Large intestine (tissue), 3 donors: ENCODE measurements at regions not wholly inside any gene's neighbourhood (a gene's known extent, or its start where the extent isn't known, plus 50 kb on each side); places are given as distances from the start of the nearest gene placed in this dataset.

Experiments
- DNase-seq, 2 donors: peaks; one replicate each; pipeline versions ENCODE4 v3.0.0 to v3.0.0-alpha.2; 2013
- H3K27ac ChIP-seq: one replicate; pipeline ENCODE4 v1.5.1; 2013; ENCODE audit warnings: low read length
- H3K27me3 ChIP-seq: 2 replicates; pipeline ENCODE4 v1.6.1; 2013; ENCODE audit warnings: low read length; ENCODE audit not compliant: control insufficient read depth, insufficient read depth
- H3K36me3 ChIP-seq: 2 replicates; pipeline ENCODE4 v1.6.1; 2013; ENCODE audit warnings: low read length; ENCODE audit not compliant: control insufficient read depth, insufficient read depth
- H3K4me1 ChIP-seq: one replicate; pipeline ENCODE4 v1.6.1; 2013; ENCODE audit warnings: low read length; ENCODE audit not compliant: control insufficient read depth, insufficient read depth
- H3K4me3 ChIP-seq: one replicate; pipeline ENCODE4 v1.5.1; 2013; ENCODE audit warnings: low read length
- H3K9me3 ChIP-seq: one replicate; pipeline ENCODE4 v1.6.1; 2013; ENCODE audit warnings: mild to moderate bottlenecking, low read depth, low read length, moderate library complexity; ENCODE audit not compliant: control insufficient read depth
- WGBS: methylation state at CpG from one replicate; pipeline ENCODE4 v1.1.5; 2013; ENCODE audit warnings: low lambda C conversion rate; ENCODE audit not compliant: insufficient coverage; 5-methylcytosine and 5-hydroxymethylcytosine counted together

DNA sequence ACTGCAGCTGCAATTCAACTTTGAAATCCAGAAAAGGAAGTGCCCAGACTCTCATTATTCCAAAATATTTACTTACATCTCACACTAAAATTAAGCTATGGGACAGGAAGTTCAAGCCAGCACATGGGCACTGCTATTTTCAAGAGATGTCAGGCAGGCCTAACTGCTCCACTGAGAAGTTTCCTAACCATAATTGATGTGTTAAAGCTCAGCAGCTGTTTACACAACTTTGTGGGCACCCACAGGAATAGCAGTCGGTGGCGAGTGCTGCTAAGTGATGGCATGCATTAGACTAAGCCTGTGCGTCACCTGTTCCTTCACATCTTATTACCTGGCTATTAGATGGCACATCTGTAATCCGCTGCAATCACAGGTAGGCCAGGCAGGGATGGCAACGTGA lies 303.3 kb upstream of the DAB1 start:
- Histone ChIP-seq H3K9me3 (no peaks in the 10 kb centered on the region), H3K36me3 (no peaks in the 10 kb centered on the region), H3K4me1 (no peaks in the 10 kb centered on the region), H3K27ac (no peak overlapping the region), H3K27me3 (no peaks in the 10 kb centered on the region), H3K4me3 (no peak overlapping the region)
- no peak for DNase-seq
- WGBS: no CpG with 5 or more reads among the region's 5 CpGs

DNA sequence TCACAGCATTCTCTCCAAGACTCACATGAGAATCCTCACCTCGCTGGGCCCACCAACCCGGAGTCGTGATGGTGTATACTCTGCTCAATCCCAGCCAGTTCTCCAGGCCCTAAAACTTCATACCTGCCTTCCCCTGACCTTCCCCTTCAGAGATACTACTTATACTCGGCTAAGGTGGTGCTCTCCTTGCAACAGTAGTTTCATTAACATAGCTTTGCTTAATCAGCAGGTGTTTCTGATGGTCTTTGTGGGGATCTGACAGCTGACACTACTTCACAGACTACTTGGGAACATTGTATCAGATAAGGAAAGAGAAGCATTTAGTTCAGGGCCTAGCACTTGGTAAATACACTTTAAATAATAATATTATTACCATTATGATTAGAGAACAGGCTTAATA lies 301.5 kb upstream of the DAB1 start:
- Histone ChIP-seq H3K27ac (no peak overlapping the region), H3K27me3 (no peaks in the 10 kb centered on the region), H3K4me3 (no peak overlapping the region), H3K4me1 (no peaks in the 10 kb centered on the region), H3K9me3 (no peaks in the 10 kb centered on the region), H3K36me3 (no peaks in the 10 kb centered on the region)
- WGBS: no CpG with 5 or more reads among the region's 4 CpGs
- DNase-seq: no peak

GRCh38 chr1:57724535-57724934 lies 300.7 kb upstream of the DAB1 start:
- Histone ChIP-seq H3K4me1 (no peaks in the 10 kb centered on the region), H3K36me3 (no peaks in the 10 kb centered on the region), H3K27ac (no peak overlapping the region), H3K9me3 (no peaks in the 10 kb centered on the region), H3K4me3 (no peak overlapping the region), H3K27me3 (no peaks in the 10 kb centered on the region)
- WGBS: no CpG with 5 or more reads among the region's 1 CpG
- no peak for DNase-seq

DNA sequence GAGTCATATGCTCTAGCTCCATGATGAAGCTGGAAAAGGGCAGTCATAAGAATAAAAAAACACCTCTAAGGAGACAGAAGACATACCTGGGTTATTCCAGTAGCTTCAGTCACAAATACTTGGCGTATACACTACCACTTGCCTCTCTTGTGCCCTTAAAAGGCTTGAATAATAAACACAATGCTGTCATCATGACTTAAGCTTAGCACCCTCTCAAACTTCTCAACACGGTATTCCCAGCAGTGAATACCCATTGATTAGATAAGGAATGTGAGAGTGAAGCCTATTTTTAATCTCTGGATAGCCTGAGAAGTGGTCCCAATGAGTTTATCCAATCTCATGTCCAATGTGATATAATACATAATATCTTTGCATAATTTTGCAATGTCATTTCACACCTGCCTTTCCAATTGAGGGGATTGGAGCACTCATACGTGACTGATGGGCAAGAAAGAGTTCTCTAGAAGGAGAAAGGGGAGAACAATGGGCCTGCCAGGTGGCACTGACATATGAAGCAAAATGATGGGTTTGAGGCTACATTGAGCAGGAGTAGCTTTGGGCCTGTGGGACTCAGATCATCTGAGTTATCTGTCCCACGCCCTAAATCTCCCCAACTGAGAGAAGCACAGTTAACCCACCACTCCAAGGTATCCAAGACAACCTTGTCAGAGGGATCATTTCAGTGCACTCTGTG lies 298.6 kb upstream of the DAB1 start:
- Histone ChIP-seq H3K4me1 (no peaks in the 10 kb centered on the region), H3K27ac (no peak overlapping the region), H3K9me3 (no peaks in the 10 kb centered on the region), H3K4me3 (no peak overlapping the region), H3K36me3 (no peaks in the 10 kb centered on the region), H3K27me3 (no peaks in the 10 kb centered on the region)
- DNase-seq: no peak
- no CpG with 5 or more reads among the region's 4 CpGs for WGBS

- no peaks in the 10 kb centered on the region for H3K4me1 ChIP-seq
- WGBS: 100% methylated on average over 2 of the region's 2 CpGs
- no peaks in the 10 kb centered on the region for H3K27me3 ChIP-seq
- H3K9me3 ChIP-seq: no peaks in the 10 kb centered on the region
- no peak overlapping the region for H3K27ac ChIP-seq
- no peak for DNase-seq
- no peak overlapping the region for H3K4me3 ChIP-seq
- no peaks in the 10 kb centered on the region for H3K36me3 ChIP-seq
These were observed 297.1 kb upstream of the DAB1 start for GRCh38 chr1:57721001-57721400.

- H3K36me3 ChIP-seq: no peaks in the 10 kb centered on the region
- H3K4me3 ChIP-seq: no peak overlapping the region
- H3K4me1 ChIP-seq: no peaks in the 10 kb centered on the region
- no peaks in the 10 kb centered on the region for H3K9me3 ChIP-seq
- no peak for DNase-seq
- H3K27ac ChIP-seq: no peak overlapping the region
- no CpG with 5 or more reads among the region's 5 CpGs for WGBS
- no peaks in the 10 kb centered on the region for H3K27me3 ChIP-seq
These were observed 295.4 kb upstream of the DAB1 start for GRCh38 chr1:57719274-57719673.

DNA sequence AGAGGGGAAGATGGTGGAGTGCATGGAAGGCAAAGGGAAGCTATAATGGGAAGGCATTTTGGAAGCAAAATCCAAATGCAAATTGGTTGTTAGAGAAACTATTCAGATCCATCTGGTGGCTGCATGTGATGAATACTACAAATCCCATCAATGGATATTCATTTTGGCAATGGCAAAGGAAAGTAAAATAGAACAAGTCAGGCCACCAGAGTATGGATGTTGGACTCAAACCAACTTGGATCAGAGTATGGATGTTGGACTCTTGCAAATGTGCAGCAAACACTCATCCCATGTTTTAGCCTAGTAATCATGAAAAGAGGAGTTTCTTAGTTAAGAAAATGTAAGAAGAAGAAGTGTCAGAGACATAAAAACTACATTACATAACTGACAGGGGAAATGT lies 289.6 kb upstream of the DAB1 start:
- Histone ChIP-seq H3K4me3 (no peak overlapping the region), H3K36me3 (no peaks in the 10 kb centered on the region), H3K27me3 (no peaks in the 10 kb centered on the region), H3K27ac (no peak overlapping the region), H3K9me3 (no peaks in the 10 kb centered on the region), H3K4me1 (no peaks in the 10 kb centered on the region)
- no peak for DNase-seq

GRCh38 chr1:57712846-57713245 lies 289.0 kb upstream of the DAB1 start:
- Histone ChIP-seq H3K4me1 (no peaks in the 10 kb centered on the region), H3K9me3 (no peaks in the 10 kb centered on the region)
- WGBS: 80% methylated on average over 1 of the region's 2 CpGs

GRCh38 chr1:57711326-57711725 lies 287.5 kb upstream of the DAB1 start:
- peak in 1 of 2 donors; percentile 2 for DNase-seq
- no peak overlapping the region for H3K27ac ChIP-seq
- no peaks in the 10 kb centered on the region for H3K36me3 ChIP-seq
- no peaks in the 10 kb centered on the region for H3K4me1 ChIP-seq
- no peaks in the 10 kb centered on the region for H3K9me3 ChIP-seq
- no peaks in the 10 kb centered on the region for H3K27me3 ChIP-seq
- H3K4me3 ChIP-seq: no peak overlapping the region
- WGBS: 50% methylated on average over 1 of the region's 2 CpGs

More at GRCh38 chr1:57712846-57713245, 289.0 kb upstream of the DAB1 start:
- Histone ChIP-seq H3K27ac (no peak overlapping the region), H3K4me3 (no peak overlapping the region), H3K36me3 (no peaks in the 10 kb centered on the region), H3K27me3 (no peaks in the 10 kb centered on the region)
- no peak for DNase-seq

DNA sequence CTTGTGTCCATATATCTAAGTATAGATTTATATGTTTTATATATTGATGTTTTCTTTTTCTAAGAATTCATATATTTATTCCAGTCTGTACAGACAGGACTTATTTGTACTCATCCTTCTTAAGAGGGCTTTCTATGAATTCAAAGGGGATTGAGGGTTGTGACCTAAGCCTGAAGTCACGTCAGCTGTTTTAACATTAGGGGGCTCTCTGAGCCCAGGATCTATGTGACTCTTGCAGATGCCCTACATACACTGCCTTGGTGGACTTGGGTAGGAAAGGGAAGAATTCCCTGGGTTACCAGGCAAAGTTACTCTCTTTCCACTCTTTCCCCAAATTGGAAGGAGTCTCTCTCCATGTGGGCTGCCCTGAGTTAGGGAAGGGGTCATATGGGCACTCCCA lies 283.8 kb upstream of the DAB1 start:
- Histone ChIP-seq H3K9me3 (no peaks in the 10 kb centered on the region), H3K27ac (no peak overlapping the region), H3K4me1 (no peaks in the 10 kb centered on the region), H3K4me3 (no peak overlapping the region), H3K36me3 (no peaks in the 10 kb centered on the region), H3K27me3 (no peaks in the 10 kb centered on the region)
- no CpG with 5 or more reads among the region's 1 CpG for WGBS
- no peak for DNase-seq

- 86% methylated on average over 1 of the region's 1 CpG for WGBS
- Histone ChIP-seq H3K4me3 (no peak overlapping the region), H3K9me3 (no peaks in the 10 kb centered on the region), H3K36me3 (no peaks in the 10 kb centered on the region), H3K27me3 (no peaks in the 10 kb centered on the region), H3K27ac (no peak overlapping the region), H3K4me1 (no peaks in the 10 kb centered on the region)
- no peak for DNase-seq
These were observed 281.0 kb upstream of the DAB1 start for GRCh38 chr1:57704811-57705210.
